HG02610 (cell line): ENCODE measurements at regions not wholly inside any gene's neighbourhood (a gene's known extent, or its start where the extent isn't known, plus 50 kb on each side); places are given as distances from the start of the nearest gene placed in this dataset.

Source experiments
- ATAC-seq: cut with Tn5 transposase; IDR thresholded peaks from one replicate; pipeline ENCODE4 v1.9.1; 2021; ENCODE audit warnings: mild to moderate bottlenecking, moderate library complexity; ENCODE audit not compliant: unreplicated experiment

GRCh38 chr2:42849311-42849710 lies 56.9 kb upstream of the HAAO start:
- ATAC-seq = no peak

- ATAC-seq = no peak
Observed at GRCh38 chr2:42848726-42849290, 56.4 kb upstream of the HAAO start.

GRCh38 chr2:42848265-42848664 lies 55.9 kb upstream of the HAAO start:
- ATAC-seq = no peak

- no peak for ATAC-seq
Observed at GRCh38 chr2:42847596-42848151, 55.3 kb upstream of the HAAO start.

- ATAC-seq = no peak
Observed at GRCh38 chr2:42846932-42847595, 54.7 kb upstream of the HAAO start.

- ATAC-seq = no peak
Observed at GRCh38 chr2:42846026-42846425, 53.6 kb upstream of the HAAO start.

GRCh38 chr2:42844901-42845821 lies 52.8 kb upstream of the HAAO start:
- ATAC-seq = no peak

- ATAC-seq = no peak
Observed at GRCh38 chr2:42844366-42844765, 52.0 kb upstream of the HAAO start.

- ATAC-seq = no peak
Observed at GRCh38 chr2:42843611-42844010, 51.2 kb upstream of the HAAO start.

GRCh38 chr2:42843131-42843530 lies 50.7 kb upstream of the HAAO start:
- ATAC-seq = no peak

GRCh38 chr2:42842466-42842865 lies 50.1 kb upstream of the HAAO start:
- no peak for ATAC-seq
